Epithelial cell of proximal tubule (primary cell): ENCODE measurements at regions not wholly inside any gene's neighbourhood (a gene's known extent, or its start where the extent isn't known, plus 50 kb on each side); places are given as distances from the start of the nearest gene placed in this dataset.

Experiments used
- DNase-seq: peaks from one replicate; pipeline ENCODE4 v3.0.0-alpha.2; 2011; ENCODE audit warnings: low read depth
- H3K4me3 ChIP-seq: 2 replicates; pipeline ENCODE4 v1.5.1; 2011; ENCODE audit warnings: low read depth, mild to moderate bottlenecking, low read length
- TF ChIP-seq, protein P1 (sequence below): conservative IDR thresholded peaks from 2 replicates; pipeline ENCODE4 v1.5.1; 2012; ENCODE audit warnings: low read depth, mild to moderate bottlenecking, low read length

DNA sequence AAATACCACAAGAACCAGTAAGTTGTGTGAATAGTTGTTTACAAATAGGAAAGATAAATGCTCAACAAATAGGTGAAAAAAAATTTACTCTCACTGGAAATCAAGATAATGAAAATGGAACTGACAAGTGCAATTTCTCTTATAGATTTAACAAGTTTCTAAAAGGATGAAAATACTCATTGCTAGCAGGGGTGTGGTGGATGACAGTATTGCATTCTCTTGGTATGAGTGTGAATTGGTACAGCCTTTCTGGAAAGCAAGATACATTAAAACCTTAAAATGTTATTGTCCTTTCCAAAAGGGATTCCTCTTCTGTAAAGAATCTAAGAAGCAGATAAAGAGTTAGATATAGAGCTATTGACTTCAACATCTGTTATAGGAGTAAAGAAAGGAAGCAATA, 240.0 kb upstream of the RPS6KA3 start:
- TF ChIP-seq, protein P1, sequence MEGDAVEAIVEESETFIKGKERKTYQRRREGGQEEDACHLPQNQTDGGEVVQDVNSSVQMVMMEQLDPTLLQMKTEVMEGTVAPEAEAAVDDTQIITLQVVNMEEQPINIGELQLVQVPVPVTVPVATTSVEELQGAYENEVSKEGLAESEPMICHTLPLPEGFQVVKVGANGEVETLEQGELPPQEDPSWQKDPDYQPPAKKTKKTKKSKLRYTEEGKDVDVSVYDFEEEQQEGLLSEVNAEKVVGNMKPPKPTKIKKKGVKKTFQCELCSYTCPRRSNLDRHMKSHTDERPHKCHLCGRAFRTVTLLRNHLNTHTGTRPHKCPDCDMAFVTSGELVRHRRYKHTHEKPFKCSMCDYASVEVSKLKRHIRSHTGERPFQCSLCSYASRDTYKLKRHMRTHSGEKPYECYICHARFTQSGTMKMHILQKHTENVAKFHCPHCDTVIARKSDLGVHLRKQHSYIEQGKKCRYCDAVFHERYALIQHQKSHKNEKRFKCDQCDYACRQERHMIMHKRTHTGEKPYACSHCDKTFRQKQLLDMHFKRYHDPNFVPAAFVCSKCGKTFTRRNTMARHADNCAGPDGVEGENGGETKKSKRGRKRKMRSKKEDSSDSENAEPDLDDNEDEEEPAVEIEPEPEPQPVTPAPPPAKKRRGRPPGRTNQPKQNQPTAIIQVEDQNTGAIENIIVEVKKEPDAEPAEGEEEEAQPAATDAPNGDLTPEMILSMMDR, result no peak
- no peak overlapping the region for H3K4me3 ChIP-seq
- DNase-seq, result no peak

DNA sequence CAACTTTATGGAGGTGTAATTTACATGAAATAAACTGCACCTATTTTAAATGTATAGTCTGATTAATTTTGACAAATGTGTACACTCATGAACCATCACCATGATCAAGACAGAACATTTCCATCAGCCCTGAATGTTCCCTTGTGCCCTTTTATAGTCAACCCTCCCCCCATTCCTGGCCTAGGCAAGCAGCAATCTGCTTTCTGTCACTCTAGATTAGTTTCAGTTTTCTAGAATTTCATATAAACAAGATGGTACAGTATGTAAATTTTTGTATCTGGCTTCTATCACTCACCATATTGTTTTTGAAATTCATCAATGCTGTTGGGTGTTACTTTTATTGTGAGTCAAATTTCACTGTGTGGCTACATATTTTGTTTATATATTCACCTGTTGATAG, 234.2 kb upstream of the RPS6KA3 start:
- DNase-seq, result no peak
- H3K4me3 ChIP-seq, result no peak overlapping the region
- TF ChIP-seq, protein P1, result no peak

DNA sequence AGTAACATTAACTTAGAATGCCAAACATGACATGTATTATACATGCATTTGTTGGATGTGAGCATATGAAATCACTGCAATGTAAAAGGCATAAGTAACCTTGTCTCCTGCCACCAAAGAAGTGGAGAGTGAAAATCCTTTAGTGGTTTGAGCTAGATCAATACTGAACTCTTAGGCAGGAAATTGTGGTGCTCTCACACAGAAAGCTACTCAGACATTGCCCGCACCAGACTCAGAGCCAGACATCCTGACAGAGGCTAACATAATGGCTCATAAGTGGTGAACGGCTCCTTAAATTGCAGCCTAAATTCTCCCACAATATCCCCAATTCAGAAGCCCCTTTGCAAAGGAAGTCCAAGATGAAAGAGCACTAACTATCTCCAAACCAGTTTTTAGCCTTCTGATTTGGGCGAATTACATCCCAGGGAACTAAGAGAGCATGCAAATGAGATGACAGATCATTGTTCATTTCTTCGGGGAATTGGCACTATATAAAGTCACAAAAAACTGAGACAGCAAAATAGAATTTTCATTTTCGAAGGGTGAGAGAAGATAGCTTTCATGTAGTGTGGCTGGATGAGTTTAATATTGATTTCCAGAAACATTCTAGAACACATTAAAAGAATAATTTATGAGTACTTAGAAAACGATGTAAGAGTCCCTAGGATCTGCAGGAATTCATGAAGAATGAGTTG, 233.6 kb upstream of the RPS6KA3 start:
- no peak for DNase-seq
- TF ChIP-seq, protein P1, result no peak
- H3K4me3 ChIP-seq, result no peak overlapping the region

DNA sequence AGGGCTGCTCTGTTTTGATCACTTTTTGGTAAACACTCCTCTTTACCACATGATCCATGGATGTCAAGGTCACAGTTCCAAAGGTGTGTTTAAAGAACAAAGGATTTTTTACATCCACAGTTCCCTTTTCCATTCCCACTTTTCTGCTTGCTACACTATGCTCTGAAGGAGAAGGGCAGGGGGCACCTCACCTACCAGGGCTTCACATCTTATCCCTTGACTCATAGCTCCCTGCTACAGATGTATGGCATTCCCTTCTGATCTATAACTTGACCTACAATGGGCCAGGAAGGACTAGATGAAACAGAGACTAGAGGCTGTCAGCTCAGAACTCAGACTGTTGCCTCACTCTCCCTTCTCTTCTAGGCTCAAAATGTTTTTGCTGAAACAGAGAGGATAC, 233.1 kb upstream of the RPS6KA3 start:
- TF ChIP-seq, protein P1, result no peak
- no peak for DNase-seq

GRCh38 chrX:20498851-20499635, 232.3 kb upstream of the RPS6KA3 start:
- DNase-seq, result no peak
- no peak overlapping the region for H3K4me3 ChIP-seq
- TF ChIP-seq, protein P1, result no peak

More for the DNA sequence above, 233.1 kb upstream of the RPS6KA3 start:
- no peak overlapping the region for H3K4me3 ChIP-seq

DNA sequence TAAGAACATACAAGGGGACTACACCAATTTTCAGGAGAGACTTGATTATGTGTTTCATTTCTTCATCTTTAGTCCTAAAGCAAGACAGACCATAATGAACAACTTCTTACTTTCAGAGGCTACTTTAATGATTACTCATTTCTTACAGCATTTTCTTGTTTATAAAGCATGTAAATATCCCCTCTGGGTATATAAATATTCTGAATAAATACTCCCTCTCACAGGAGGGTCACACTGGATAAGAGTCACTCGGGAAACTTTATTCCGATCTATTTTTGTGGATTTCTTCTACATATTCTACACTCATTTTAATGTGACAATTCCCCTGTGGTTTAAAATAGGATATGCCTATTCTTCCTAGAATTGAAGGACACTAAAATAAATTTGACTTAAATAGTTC, 228.9 kb upstream of the RPS6KA3 start:
- TF ChIP-seq, protein P1, result no peak
- DNase-seq, result no peak
- H3K4me3 ChIP-seq, result no peak overlapping the region
